GM12878 (cell line): ENCODE measurements at regions not wholly inside any gene's neighbourhood (a gene's known extent, or its start where the extent isn't known, plus 50 kb on each side); places are given as distances from the start of the nearest gene placed in this dataset.

ENCODE experiments used
- ATAC-seq: fragments of 200-7000 bp; cut with Tn5 transposase; 3 replicates; pipeline ENCODE4 v1.9.1; 2020; ENCODE audit warnings: mild to moderate bottlenecking, moderate library complexity
- BruUV-seq: library from RNA; stranded (reverse); fragments of 400-500 nt; replicated peaks from 2 replicates; lab custom pipeline; 2021; lab: Mats Ljungman, UMichigan
- CTCF ChIA-PET: fragments of 300-600 bp; sonication (Branson Sonifier 250); formaldehyde crosslinking; extraction: SDS; loops from one replicate; lab custom pipeline; 2021; ENCODE audit warnings: inconsistent platforms; lab: Yijun Ruan, JAX
- POLR2A ChIA-PET: fragments of 350-600 bp; formaldehyde crosslinking; extraction: SDS; loops from one replicate; lab custom pipeline; 2021; ENCODE audit warnings: inconsistent platforms; lab: Charles Lee
- RAD21 ChIA-PET: fragments of 300-600 bp; sonication (Branson Sonifier 250); formaldehyde crosslinking; loops from one replicate; lab custom pipeline; 2023; ENCODE audit warnings: antibody characterized with exemption; ENCODE audit not compliant: unreplicated experiment; lab: Charles Lee
- SMC1A ChIA-PET: fragments of 300-600 bp; sonication (Branson Sonifier 250); formaldehyde crosslinking; loops from one replicate; lab custom pipeline; 2023; ENCODE audit not compliant: unreplicated experiment, uncharacterized antibody; lab: Charles Lee
- DNase-seq: peaks from one replicate; pipeline ENCODE4 v3.0.0-alpha.2; 2011; ENCODE audit warnings: low read depth, low spot score
- FAIRE-seq: peaks from 3 replicates; lab custom pipeline; 2011; peaks lifted over from hg19 to GRCh38; lab: Jason Lieb, UNC
- H2AFZ ChIP-seq: 2 replicates; pipeline ENCODE4 v1.6.0; 2011; ENCODE audit warnings: low read depth, low read length, control low read depth; ENCODE audit not compliant: control insufficient read depth
- H3K27ac ChIP-seq: 2 replicates; pipeline ENCODE4 v1.5.1; 2011; ENCODE audit warnings: control low read depth; ENCODE audit not compliant: control insufficient read depth, insufficient read depth
- H3K27me3 ChIP-seq, 2 experiments: replicated peaks in 1 of 2; 2 replicates each; pipeline versions ENCODE4 v1.6.0 to v1.6.1; 2011; ENCODE audit warnings: low read length in 1 of 2; ENCODE audit not compliant: control insufficient read depth in 2 of 2, insufficient read depth in 2 of 2
- H3K36me3 ChIP-seq, 2 experiments: 2 replicates each; pipeline ENCODE4 v1.5.1; 2011; ENCODE audit warnings: low read length in 1 of 2; ENCODE audit not compliant: control insufficient read depth in 2 of 2, insufficient read depth in 2 of 2
- H3K4me1 ChIP-seq: 2 replicates; pipeline ENCODE4 v1.6.1; 2011; ENCODE audit warnings: mild to moderate bottlenecking, low read length, moderate library complexity, mixed read lengths; ENCODE audit not compliant: control insufficient read depth, insufficient read depth
- H3K4me2 ChIP-seq: 2 replicates; pipeline ENCODE4 v1.6.0; 2011; ENCODE audit warnings: control low read depth; ENCODE audit not compliant: control insufficient read depth, insufficient read depth
- H3K4me3 ChIP-seq: fragments of 200-600 bp; sonication (generic); 2 replicates; pipeline ENCODE4 v1.5.1; 2016
- H3K79me2 ChIP-seq: 2 replicates; pipeline ENCODE4 v1.6.0; 2011; ENCODE audit warnings: low read length; ENCODE audit not compliant: control insufficient read depth, insufficient read depth
- H3K9ac ChIP-seq: 2 replicates; pipeline ENCODE4 v1.8.0; 2011; ENCODE audit warnings: low read length, control low read depth, mixed read lengths; ENCODE audit not compliant: control insufficient read depth, insufficient read depth
- H3K9me3 ChIP-seq: replicated peaks from 3 replicates; pipeline ENCODE4 v1.5.1; 2011; ENCODE audit warnings: mild to moderate bottlenecking, low read length; ENCODE audit not compliant: control insufficient read depth, insufficient read depth
- H4K20me1 ChIP-seq: 2 replicates; pipeline ENCODE4 v1.6.0; 2011; ENCODE audit not compliant: control insufficient read depth, insufficient read depth
- CREB1 ChIP-seq: IDR thresholded peaks from 2 replicates; pipeline ENCODE4 v1.6.1; 2012; ENCODE audit warnings: low read depth, mild to moderate bottlenecking, inconsistent platforms
- CREM ChIP-seq: IDR thresholded peaks from 2 replicates; pipeline ENCODE4 v1.6.1; 2014; ENCODE audit warnings: antibody characterized with exemption, low read depth
- DPF2 ChIP-seq: fragments of 450-650 bp; IDR thresholded peaks from 2 replicates; pipeline ENCODE4 v1.6.1; 2017; ENCODE audit warnings: mild to moderate bottlenecking
- EED ChIP-seq: sonication (generic); IDR thresholded peaks from 2 replicates; pipeline ENCODE4 v1.6.1; 2016; ENCODE audit warnings: antibody characterized with exemption, low read depth
- MEF2A ChIP-seq: IDR thresholded peaks from 2 replicates; pipeline ENCODE4 v1.6.1; 2011; ENCODE audit warnings: low read depth, mild to moderate bottlenecking, low read length, moderate library complexity; ENCODE audit not compliant: insufficient read depth
- NRF1 ChIP-seq: conservative IDR thresholded peaks from 2 replicates; pipeline ENCODE4 v1.6.1; 2011; ENCODE audit warnings: mild to moderate bottlenecking, low read depth, low read length, improper control_type of control experiment
- RELA ChIP-seq: fragments of 450-650 bp; IDR thresholded peaks from 2 replicates; pipeline ENCODE4 v1.8.0; 2014; ENCODE audit warnings: borderline replicate concordance; ENCODE audit not compliant: partially characterized antibody
- RUNX3 ChIP-seq: IDR thresholded peaks from 2 replicates; pipeline ENCODE4 v1.6.1; 2012; ENCODE audit warnings: low read length, inconsistent platforms
- YBX1 ChIP-seq: fragments of 450-650 bp; IDR thresholded peaks from 2 replicates; pipeline ENCODE4 v1.6.1; 2016; ENCODE audit warnings: antibody characterized with exemption
- ZNF207 ChIP-seq: fragments of 450-650 bp; IDR thresholded peaks from 2 replicates; pipeline ENCODE4 v1.6.1; 2014; ENCODE audit warnings: antibody characterized with exemption, mild to moderate bottlenecking, borderline replicate concordance
- ZNF24 ChIP-seq: fragments of 450-650 bp; IDR thresholded peaks from 2 replicates; pipeline ENCODE4 v1.6.1; 2017; ENCODE audit warnings: antibody characterized with exemption, mild to moderate bottlenecking
- WGBS: methylation state at CpG from one replicate; pipeline ENCODE4 v1.1.6; 2016; ENCODE audit warnings: low lambda C conversion rate; ENCODE audit not compliant: insufficient replicate concordance, insufficient coverage; ENCODE audit errors: missing lambda C conversion rate; 5-methylcytosine and 5-hydroxymethylcytosine counted together
- in situ Hi-C: fragments of 300-500 bp; cut with MboI; formaldehyde crosslinking; loops from 9 replicates; pipeline ENCODE4 v1.14.3; 2018; ENCODE audit warnings: mixed read lengths
- intact Hi-C: fragments of 100-400 bp; cut with micrococcal nuclease; formaldehyde crosslinking; loops from one replicate; pipeline ENCODE4 v1.14.2; 2022; ENCODE audit not compliant: unreplicated experiment
- TF ChIP-seq, protein P1 (sequence below): IDR thresholded peaks from 2 replicates; pipeline ENCODE4 v1.6.1; 2011; ENCODE audit warnings: low read depth, mild to moderate bottlenecking, low read length, moderate library complexity, borderline replicate concordance; ENCODE audit errors: extremely low read depth
- TF ChIP-seq, protein P2 (sequence below): IDR thresholded peaks from 2 replicates; pipeline ENCODE4 v1.6.1; 2012; ENCODE audit warnings: low read depth, low read length, improper control_type of control experiment
- TF ChIP-seq, protein P3 (sequence below): IDR thresholded peaks from 2 replicates; pipeline ENCODE4 v1.6.1; 2011; ENCODE audit warnings: low read depth, low read length, improper control_type of control experiment, borderline replicate concordance
- TF ChIP-seq, protein P4 (sequence below): fragments of 450-650 bp; IDR thresholded peaks from 2 replicates; pipeline ENCODE4 v1.6.1; 2017; ENCODE audit warnings: borderline replicate concordance
- TF ChIP-seq, protein P5 (sequence below): fragments of 450-650 bp; IDR thresholded peaks from 2 replicates; pipeline ENCODE4 v1.6.1; 2016; ENCODE audit warnings: mild to moderate bottlenecking
- TF ChIP-seq, protein P6 (sequence below): IDR thresholded peaks from 2 replicates; pipeline ENCODE4 v1.6.1; 2012; ENCODE audit warnings: low read length, inconsistent platforms
- TF ChIP-seq, protein P7 (sequence below): IDR thresholded peaks from 2 replicates; pipeline ENCODE4 v1.6.1; 2011; ENCODE audit warnings: borderline replicate concordance, low read depth, mild to moderate bottlenecking, moderate library complexity, mixed read lengths, low read length; ENCODE audit not compliant: insufficient read depth; ENCODE audit errors: extremely low read length

DNA sequence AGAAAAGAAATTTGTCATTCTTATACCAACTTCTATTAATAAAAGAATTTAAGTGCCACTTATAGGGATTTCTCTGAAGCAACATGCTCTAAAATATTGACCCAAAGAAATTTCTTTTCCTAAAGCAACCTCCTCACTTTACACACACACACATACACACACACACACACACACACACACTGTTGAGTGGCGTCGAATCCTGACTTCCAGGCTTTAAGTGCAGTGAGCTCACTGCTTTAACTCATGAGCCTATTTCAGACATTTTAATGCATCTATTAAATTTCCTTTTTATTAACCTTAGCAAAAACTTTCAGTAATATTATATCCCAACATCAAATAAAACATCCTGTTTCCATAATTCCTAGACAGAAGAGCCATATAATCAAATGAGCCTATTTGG is 229.1 kb upstream of the ACVR2A start:
- 98% methylated on average over 2 of the region's 2 CpGs for WGBS
- no TSS peak for BruUV-seq

More for the DNA sequence above, 229.1 kb upstream of the ACVR2A start:
- CTCF ChIA-PET = interaction anchor here (1.0 kb wide), 1 partner anchor 13 kb away, joined by 3 read pairs; no protein-coding TSS in a partner anchor
- Histone ChIP-seq H4K20me1 (no peaks in the 10 kb centered on the region), H3K4me1 (no peaks in the 10 kb centered on the region), H3K27ac (no peak overlapping the region), H3K36me3 (no peaks in the 10 kb centered on the region), H3K9ac (no peak overlapping the region), H2AFZ (no peak overlapping the region), H3K9me3 (no peaks in the 10 kb centered on the region), H3K4me3 (no peak overlapping the region), H3K4me2 (no peak overlapping the region), H3K79me2 (no peaks in the 10 kb centered on the region), H3K27me3 (no peaks in the 10 kb centered on the region)
- in situ Hi-C loops (no loop called here), intact Hi-C loops (no loop called here)
- FAIRE-seq (no peak), ATAC-seq (no peak), DNase-seq (no peak)
- TF ChIP-seq CREB1 (no peak), RELA (no peak), CREM (no peak), RUNX3 (no peak), YBX1 (no peak), MEF2A (no peak), EED (no peak), ZNF24 (no peak), ZNF207 (no peak), DPF2 (no peak), NRF1 (no peak)
- TF ChIP-seq, protein P1, sequence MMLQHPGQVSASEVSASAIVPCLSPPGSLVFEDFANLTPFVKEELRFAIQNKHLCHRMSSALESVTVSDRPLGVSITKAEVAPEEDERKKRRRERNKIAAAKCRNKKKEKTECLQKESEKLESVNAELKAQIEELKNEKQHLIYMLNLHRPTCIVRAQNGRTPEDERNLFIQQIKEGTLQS = no peak
- TF ChIP-seq, protein P2, sequence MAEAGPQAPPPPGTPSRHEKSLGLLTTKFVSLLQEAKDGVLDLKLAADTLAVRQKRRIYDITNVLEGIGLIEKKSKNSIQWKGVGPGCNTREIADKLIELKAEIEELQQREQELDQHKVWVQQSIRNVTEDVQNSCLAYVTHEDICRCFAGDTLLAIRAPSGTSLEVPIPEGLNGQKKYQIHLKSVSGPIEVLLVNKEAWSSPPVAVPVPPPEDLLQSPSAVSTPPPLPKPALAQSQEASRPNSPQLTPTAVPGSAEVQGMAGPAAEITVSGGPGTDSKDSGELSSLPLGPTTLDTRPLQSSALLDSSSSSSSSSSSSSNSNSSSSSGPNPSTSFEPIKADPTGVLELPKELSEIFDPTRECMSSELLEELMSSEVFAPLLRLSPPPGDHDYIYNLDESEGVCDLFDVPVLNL = no peak
- TF ChIP-seq, protein P3, sequence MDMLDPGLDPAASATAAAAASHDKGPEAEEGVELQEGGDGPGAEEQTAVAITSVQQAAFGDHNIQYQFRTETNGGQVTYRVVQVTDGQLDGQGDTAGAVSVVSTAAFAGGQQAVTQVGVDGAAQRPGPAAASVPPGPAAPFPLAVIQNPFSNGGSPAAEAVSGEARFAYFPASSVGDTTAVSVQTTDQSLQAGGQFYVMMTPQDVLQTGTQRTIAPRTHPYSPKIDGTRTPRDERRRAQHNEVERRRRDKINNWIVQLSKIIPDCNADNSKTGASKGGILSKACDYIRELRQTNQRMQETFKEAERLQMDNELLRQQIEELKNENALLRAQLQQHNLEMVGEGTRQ = no peak
- TF ChIP-seq, protein P4, sequence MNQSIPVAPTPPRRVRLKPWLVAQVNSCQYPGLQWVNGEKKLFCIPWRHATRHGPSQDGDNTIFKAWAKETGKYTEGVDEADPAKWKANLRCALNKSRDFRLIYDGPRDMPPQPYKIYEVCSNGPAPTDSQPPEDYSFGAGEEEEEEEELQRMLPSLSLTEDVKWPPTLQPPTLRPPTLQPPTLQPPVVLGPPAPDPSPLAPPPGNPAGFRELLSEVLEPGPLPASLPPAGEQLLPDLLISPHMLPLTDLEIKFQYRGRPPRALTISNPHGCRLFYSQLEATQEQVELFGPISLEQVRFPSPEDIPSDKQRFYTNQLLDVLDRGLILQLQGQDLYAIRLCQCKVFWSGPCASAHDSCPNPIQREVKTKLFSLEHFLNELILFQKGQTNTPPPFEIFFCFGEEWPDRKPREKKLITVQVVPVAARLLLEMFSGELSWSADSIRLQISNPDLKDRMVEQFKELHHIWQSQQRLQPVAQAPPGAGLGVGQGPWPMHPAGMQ = no peak
- TF ChIP-seq, protein P5, sequence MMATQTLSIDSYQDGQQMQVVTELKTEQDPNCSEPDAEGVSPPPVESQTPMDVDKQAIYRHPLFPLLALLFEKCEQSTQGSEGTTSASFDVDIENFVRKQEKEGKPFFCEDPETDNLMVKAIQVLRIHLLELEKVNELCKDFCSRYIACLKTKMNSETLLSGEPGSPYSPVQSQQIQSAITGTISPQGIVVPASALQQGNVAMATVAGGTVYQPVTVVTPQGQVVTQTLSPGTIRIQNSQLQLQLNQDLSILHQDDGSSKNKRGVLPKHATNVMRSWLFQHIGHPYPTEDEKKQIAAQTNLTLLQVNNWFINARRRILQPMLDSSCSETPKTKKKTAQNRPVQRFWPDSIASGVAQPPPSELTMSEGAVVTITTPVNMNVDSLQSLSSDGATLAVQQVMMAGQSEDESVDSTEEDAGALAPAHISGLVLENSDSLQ = no peak
- TF ChIP-seq, protein P6, sequence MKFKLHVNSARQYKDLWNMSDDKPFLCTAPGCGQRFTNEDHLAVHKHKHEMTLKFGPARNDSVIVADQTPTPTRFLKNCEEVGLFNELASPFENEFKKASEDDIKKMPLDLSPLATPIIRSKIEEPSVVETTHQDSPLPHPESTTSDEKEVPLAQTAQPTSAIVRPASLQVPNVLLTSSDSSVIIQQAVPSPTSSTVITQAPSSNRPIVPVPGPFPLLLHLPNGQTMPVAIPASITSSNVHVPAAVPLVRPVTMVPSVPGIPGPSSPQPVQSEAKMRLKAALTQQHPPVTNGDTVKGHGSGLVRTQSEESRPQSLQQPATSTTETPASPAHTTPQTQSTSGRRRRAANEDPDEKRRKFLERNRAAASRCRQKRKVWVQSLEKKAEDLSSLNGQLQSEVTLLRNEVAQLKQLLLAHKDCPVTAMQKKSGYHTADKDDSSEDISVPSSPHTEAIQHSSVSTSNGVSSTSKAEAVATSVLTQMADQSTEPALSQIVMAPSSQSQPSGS = no peak
- TF ChIP-seq, protein P7, sequence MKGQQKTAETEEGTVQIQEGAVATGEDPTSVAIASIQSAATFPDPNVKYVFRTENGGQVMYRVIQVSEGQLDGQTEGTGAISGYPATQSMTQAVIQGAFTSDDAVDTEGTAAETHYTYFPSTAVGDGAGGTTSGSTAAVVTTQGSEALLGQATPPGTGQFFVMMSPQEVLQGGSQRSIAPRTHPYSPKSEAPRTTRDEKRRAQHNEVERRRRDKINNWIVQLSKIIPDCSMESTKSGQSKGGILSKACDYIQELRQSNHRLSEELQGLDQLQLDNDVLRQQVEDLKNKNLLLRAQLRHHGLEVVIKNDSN = no peak
- RAD21 ChIA-PET = no interaction called here
- SMC1A ChIA-PET = no interaction called here
- POLR2A ChIA-PET = no interaction called here
